ENCODE measurements at regions not wholly inside any gene's neighbourhood (a gene's known extent, or its start where the extent isn't known, plus 50 kb on each side); places are given as distances from the start of the nearest gene placed in this dataset.

GRCh38 chr14:36035675-36036074 lies 140.8 kb downstream of the PTCSC3 start:
- TF ChIP-seq CTCF (conservative IDR thresholded peaks at IDR 0.05) (no peak), EZH2 (IDR thresholded peaks at IDR 0.05; ENCODE audit: low read depth) (no peak)

Data from PC-9 (cell line).